ENCODE measurements at regions not wholly inside any gene's neighbourhood (a gene's known extent, or its start where the extent isn't known, plus 50 kb on each side); places are given as distances from the start of the nearest gene placed in this dataset.

- Histone ChIP-seq H3K4me3 (ENCODE audit: low read length) (no peak overlapping the region), H3K27ac (ENCODE audit: low read depth, low read length) (no peak overlapping the region)
Observed at GRCh38 chr18:28334516-28334915, 157.6 kb upstream of the CDH2 start.

GRCh38 chr18:28332071-28332470 lies 155.1 kb upstream of the CDH2 start:
- no peak overlapping the region for H3K27ac ChIP-seq (ENCODE audit: low read depth, low read length)
- no peaks in the 10 kb centered on the region for H3K27me3 ChIP-seq (ENCODE audit: control insufficient read depth, insufficient read depth, low read length)
- no peaks in the 10 kb centered on the region for H3K4me1 ChIP-seq (ENCODE audit: control insufficient read depth, insufficient read depth, low read length)
- H3K36me3 ChIP-seq (ENCODE audit: control insufficient read depth, insufficient read depth, low read length), result no peaks in the 10 kb centered on the region
- no peak overlapping the region for H3K4me3 ChIP-seq (ENCODE audit: low read length)
- H3K9ac ChIP-seq (ENCODE audit: low read length), result no peak overlapping the region

More at GRCh38 chr18:28334516-28334915, 157.6 kb upstream of the CDH2 start:
- Histone ChIP-seq H3K27me3 (ENCODE audit: control insufficient read depth, insufficient read depth, low read length) (no peaks in the 10 kb centered on the region), H3K36me3 (ENCODE audit: control insufficient read depth, insufficient read depth, low read length) (no peaks in the 10 kb centered on the region), H3K9ac (ENCODE audit: low read length) (no peak overlapping the region), H3K4me1 (ENCODE audit: control insufficient read depth, insufficient read depth, low read length) (no peaks in the 10 kb centered on the region)

DNA sequence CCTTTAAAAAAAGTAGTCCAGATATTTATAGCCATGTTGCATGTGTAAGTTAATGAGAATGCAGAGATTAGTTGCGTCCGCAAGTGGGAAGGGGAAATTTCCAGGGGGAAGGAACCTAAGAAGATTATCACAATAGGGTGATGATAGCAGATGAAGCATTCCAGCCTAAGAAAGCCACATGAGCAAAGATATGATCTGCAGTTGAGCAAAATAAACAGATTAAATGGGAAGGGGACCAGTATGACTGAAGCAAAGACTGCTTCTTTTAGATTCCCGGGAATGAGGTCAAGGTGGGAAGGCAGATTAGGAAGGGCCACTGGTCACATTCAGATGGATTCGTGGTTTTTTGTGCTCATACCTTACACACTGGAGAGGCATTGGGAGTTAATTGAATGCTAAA lies 154.6 kb upstream of the CDH2 start:
- no peaks in the 10 kb centered on the region for H3K36me3 ChIP-seq (ENCODE audit: control insufficient read depth, insufficient read depth, low read length)
- no peak overlapping the region for H3K9ac ChIP-seq (ENCODE audit: low read length)
- no peaks in the 10 kb centered on the region for H3K27me3 ChIP-seq (ENCODE audit: control insufficient read depth, insufficient read depth, low read length)
- H3K4me3 ChIP-seq (ENCODE audit: low read length), result no peak overlapping the region
- no peaks in the 10 kb centered on the region for H3K4me1 ChIP-seq (ENCODE audit: control insufficient read depth, insufficient read depth, low read length)
- no peak overlapping the region for H3K27ac ChIP-seq (ENCODE audit: low read depth, low read length)

GRCh38 chr18:28313602-28314001 lies 136.7 kb upstream of the CDH2 start:
- no peak overlapping the region for H3K4me3 ChIP-seq (ENCODE audit: low read length)
- no peaks in the 10 kb centered on the region for H3K4me1 ChIP-seq (ENCODE audit: control insufficient read depth, insufficient read depth, low read length)
- H3K27ac ChIP-seq (ENCODE audit: low read depth, low read length), result no peak overlapping the region
- H3K9ac ChIP-seq (ENCODE audit: low read length), result no peak overlapping the region
- H3K27me3 ChIP-seq (ENCODE audit: control insufficient read depth, insufficient read depth, low read length), result no peaks in the 10 kb centered on the region
- H3K36me3 ChIP-seq (ENCODE audit: control insufficient read depth, insufficient read depth, low read length), result no peaks in the 10 kb centered on the region

- Histone ChIP-seq H3K9ac (ENCODE audit: low read length) (no peak overlapping the region), H3K27me3 (ENCODE audit: control insufficient read depth, insufficient read depth, low read length) (no peaks in the 10 kb centered on the region)
Observed at GRCh38 chr18:28288784-28289183, 111.9 kb upstream of the CDH2 start.

DNA sequence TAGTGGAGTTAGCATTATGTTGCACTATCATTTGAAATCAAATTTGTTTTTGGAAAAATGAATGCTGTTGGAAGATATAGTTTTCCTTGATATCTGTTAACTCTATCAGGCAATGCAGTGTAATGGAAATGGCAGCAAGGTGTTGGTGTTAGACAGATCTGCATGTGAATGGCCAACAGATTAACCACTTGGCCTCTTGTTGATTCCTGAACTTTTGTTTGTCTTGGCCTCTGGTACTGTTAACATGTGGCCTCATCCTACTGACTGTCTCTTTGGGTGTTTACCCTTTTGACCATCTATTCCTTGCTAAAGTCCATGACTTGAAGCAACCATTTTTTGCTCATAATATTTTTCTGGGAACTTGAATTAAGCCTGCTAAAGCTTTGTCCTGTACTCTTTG lies 110.2 kb upstream of the CDH2 start:
- Histone ChIP-seq H3K9ac (ENCODE audit: low read length) (no peak overlapping the region), H3K4me3 (ENCODE audit: low read length) (no peak overlapping the region), H3K27ac (ENCODE audit: low read depth, low read length) (no peak overlapping the region), H3K27me3 (ENCODE audit: control insufficient read depth, insufficient read depth, low read length) (no peaks in the 10 kb centered on the region), H3K36me3 (ENCODE audit: control insufficient read depth, insufficient read depth, low read length) (no peaks in the 10 kb centered on the region), H3K4me1 (ENCODE audit: control insufficient read depth, insufficient read depth, low read length) (no peaks in the 10 kb centered on the region)

More at GRCh38 chr18:28288784-28289183, 111.9 kb upstream of the CDH2 start:
- H3K36me3 ChIP-seq (ENCODE audit: control insufficient read depth, insufficient read depth, low read length), result no peaks in the 10 kb centered on the region
- no peak overlapping the region for H3K4me3 ChIP-seq (ENCODE audit: low read length)
- no peaks in the 10 kb centered on the region for H3K4me1 ChIP-seq (ENCODE audit: control insufficient read depth, insufficient read depth, low read length)
- no peak overlapping the region for H3K27ac ChIP-seq (ENCODE audit: low read depth, low read length)

DNA sequence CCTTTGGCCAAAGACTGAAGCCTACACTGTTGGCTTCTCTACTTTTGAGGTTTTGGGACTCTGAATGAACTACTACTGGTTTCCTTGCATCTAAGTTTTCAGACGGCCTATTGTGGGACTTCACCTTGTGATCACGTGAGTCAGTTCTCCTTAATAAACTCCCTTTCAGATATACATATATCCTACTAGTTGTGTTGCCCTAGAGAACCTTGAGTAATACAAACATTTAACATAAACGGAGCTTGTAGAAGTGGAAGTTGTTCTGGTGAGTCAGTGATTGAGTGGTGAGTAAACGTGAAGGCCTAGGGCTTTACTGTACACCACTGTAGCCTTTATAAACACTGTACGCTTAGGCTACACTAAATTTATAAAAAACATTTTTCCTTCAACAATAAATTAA lies 107.2 kb upstream of the CDH2 start:
- Histone ChIP-seq H3K4me1 (ENCODE audit: control insufficient read depth, insufficient read depth, low read length) (no peaks in the 10 kb centered on the region), H3K4me3 (ENCODE audit: low read length) (no peak overlapping the region), H3K27ac (ENCODE audit: low read depth, low read length) (no peak overlapping the region), H3K27me3 (ENCODE audit: control insufficient read depth, insufficient read depth, low read length) (no peaks in the 10 kb centered on the region), H3K36me3 (ENCODE audit: control insufficient read depth, insufficient read depth, low read length) (no peaks in the 10 kb centered on the region), H3K9ac (ENCODE audit: low read length) (no peak overlapping the region)

- no peaks in the 10 kb centered on the region for H3K36me3 ChIP-seq (ENCODE audit: control insufficient read depth, insufficient read depth, low read length)
- H3K4me1 ChIP-seq (ENCODE audit: control insufficient read depth, insufficient read depth, low read length), result no peaks in the 10 kb centered on the region
- no peak overlapping the region for H3K9ac ChIP-seq (ENCODE audit: low read length)
- H3K27ac ChIP-seq (ENCODE audit: low read depth, low read length), result no peak overlapping the region
- H3K27me3 ChIP-seq (ENCODE audit: control insufficient read depth, insufficient read depth, low read length), result no peaks in the 10 kb centered on the region
- H3K4me3 ChIP-seq (ENCODE audit: low read length), result no peak overlapping the region
Observed at GRCh38 chr18:28281400-28281799, 104.5 kb upstream of the CDH2 start.

DNA sequence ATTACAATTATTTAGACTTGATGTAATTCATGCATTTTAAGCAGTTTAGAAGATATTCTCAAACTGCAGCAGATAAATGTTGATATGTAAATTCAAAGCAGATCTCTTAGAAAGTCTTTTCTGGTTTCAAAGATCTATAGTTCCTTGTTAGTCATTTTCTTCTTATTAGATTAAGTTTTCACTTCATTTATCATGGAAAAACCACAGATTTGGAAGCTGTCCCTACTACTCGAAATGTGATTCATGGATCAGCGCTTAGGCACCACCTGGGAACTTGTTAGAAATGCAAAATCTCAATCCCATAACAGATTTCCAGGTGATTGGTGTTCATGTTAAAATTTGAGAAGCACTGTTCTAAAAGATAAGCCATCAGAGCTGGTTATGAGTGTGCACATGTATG lies 92.8 kb upstream of the CDH2 start:
- Histone ChIP-seq H3K4me1 (ENCODE audit: control insufficient read depth, insufficient read depth, low read length) (no peaks in the 10 kb centered on the region), H3K4me3 (ENCODE audit: low read length) (no peak overlapping the region), H3K9ac (ENCODE audit: low read length) (no peak overlapping the region), H3K36me3 (ENCODE audit: control insufficient read depth, insufficient read depth, low read length) (no peaks in the 10 kb centered on the region), H3K27me3 (ENCODE audit: control insufficient read depth, insufficient read depth, low read length) (no peaks in the 10 kb centered on the region), H3K27ac (ENCODE audit: low read depth, low read length) (no peak overlapping the region)

DNA sequence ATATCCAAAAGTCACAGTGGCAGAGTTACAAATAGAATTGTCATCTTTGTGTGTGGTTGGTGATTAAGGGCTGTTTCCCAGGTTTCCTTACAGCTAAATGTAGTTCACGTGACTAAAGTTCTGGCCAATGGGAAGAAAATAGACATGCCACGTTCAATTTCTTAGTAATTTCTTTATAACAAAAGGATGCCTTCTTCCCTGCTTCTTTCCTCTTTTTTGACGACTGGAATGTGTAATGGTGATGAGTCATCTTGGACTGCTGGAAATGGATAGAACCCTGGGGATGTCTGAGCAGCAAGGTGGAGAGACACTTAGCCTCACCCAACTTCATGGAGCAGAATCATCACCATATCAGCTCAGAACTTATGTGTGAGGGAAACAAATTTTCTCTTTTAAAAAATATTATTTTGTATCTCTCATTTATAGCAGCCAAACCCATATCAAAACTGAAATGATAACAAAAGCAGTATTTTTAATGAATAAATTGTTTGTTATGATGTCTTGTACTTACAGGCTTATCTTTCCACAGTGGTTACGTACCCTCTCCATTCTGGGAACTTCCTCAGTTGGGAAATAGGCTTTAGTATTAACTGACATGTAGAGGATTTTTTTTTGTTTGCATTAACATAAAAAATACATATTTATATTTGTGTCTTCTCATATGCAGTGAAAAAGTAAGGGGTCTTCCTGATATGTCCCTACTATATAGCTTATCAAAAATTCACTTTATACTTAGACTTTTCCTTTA lies 91.1 kb upstream of the CDH2 start:
- Histone ChIP-seq H3K4me1 (ENCODE audit: control insufficient read depth, insufficient read depth, low read length) (no peaks in the 10 kb centered on the region), H3K27me3 (ENCODE audit: control insufficient read depth, insufficient read depth, low read length) (no peaks in the 10 kb centered on the region), H3K9ac (ENCODE audit: low read length) (no peak overlapping the region), H3K27ac (ENCODE audit: low read depth, low read length) (no peak overlapping the region), H3K36me3 (ENCODE audit: control insufficient read depth, insufficient read depth, low read length) (no peaks in the 10 kb centered on the region), H3K4me3 (ENCODE audit: low read length) (no peak overlapping the region)

DNA sequence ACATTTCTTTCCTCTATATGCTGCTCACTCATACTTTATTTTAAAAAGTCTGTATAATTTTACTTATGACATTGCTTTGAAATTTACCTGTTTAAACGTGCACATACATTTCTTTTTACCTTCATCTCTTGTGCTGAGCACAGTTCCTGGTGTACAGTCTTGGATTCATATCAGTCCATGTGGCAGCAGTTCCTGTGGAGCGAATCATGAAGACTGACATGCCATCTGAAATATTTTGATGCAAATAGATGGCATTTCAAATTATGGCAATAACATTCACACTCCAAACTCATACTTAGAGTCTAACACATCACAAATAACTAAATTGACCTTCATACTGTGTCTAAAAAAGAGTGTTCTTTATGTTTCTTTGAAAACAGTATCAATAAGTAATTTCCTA lies 90.3 kb upstream of the CDH2 start:
- Histone ChIP-seq H3K4me1 (ENCODE audit: control insufficient read depth, insufficient read depth, low read length) (no peaks in the 10 kb centered on the region), H3K27ac (ENCODE audit: low read depth, low read length) (no peak overlapping the region), H3K36me3 (ENCODE audit: control insufficient read depth, insufficient read depth, low read length) (no peaks in the 10 kb centered on the region), H3K9ac (ENCODE audit: low read length) (no peak overlapping the region), H3K27me3 (ENCODE audit: control insufficient read depth, insufficient read depth, low read length) (no peaks in the 10 kb centered on the region), H3K4me3 (ENCODE audit: low read length) (no peak overlapping the region)

DNA sequence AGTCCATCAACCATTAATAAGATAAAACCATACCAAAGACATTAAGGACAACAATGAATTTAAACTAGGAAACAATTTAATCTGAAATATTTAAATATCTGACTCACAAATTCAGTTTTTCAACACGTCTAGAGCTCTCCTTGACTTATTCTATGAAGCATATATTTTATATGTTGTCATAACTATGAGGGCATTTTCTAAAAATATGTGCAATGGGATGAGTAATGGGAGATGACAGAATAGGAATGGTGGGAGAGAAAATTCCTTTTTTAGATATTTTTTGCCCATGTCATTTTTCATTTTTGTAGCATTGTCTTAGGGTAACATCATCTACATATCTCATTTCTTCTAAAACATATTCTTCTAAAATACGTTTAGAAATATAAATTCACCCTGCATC lies 79.2 kb upstream of the CDH2 start:
- H3K27ac ChIP-seq (ENCODE audit: low read depth, low read length), result no peak overlapping the region
- H3K4me1 ChIP-seq (ENCODE audit: control insufficient read depth, insufficient read depth, low read length), result no peaks in the 10 kb centered on the region
- H3K9ac ChIP-seq (ENCODE audit: low read length), result no peak overlapping the region
- no peaks in the 10 kb centered on the region for H3K27me3 ChIP-seq (ENCODE audit: control insufficient read depth, insufficient read depth, low read length)
- H3K4me3 ChIP-seq (ENCODE audit: low read length), result no peak overlapping the region
- H3K36me3 ChIP-seq (ENCODE audit: control insufficient read depth, insufficient read depth, low read length), result no peaks in the 10 kb centered on the region

DNA sequence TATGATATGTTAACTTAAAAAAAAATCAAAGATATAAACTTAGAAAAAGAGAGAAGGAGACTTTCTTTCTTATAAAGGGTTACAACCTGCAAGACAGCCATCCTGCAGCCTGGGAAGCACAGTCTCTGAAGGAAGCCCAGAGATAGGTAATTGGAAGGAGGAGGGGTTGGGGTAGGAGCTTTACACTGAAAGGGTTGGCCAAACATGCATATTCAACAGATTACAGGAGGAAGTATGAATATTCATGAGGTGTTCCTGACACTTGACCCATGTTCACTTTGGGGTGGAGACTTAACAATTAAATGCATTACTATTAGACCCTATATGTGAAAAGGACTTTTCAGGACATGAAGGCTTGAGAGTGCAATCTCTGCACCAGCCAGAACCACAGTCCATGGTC lies 71.7 kb upstream of the CDH2 start:
- no peak overlapping the region for H3K27ac ChIP-seq (ENCODE audit: low read depth, low read length)
- H3K4me1 ChIP-seq (ENCODE audit: control insufficient read depth, insufficient read depth, low read length), result no peaks in the 10 kb centered on the region
- no peak overlapping the region for H3K9ac ChIP-seq (ENCODE audit: low read length)
- H3K27me3 ChIP-seq (ENCODE audit: control insufficient read depth, insufficient read depth, low read length), result no peaks in the 10 kb centered on the region
- no peaks in the 10 kb centered on the region for H3K36me3 ChIP-seq (ENCODE audit: control insufficient read depth, insufficient read depth, low read length)
- no peak overlapping the region for H3K4me3 ChIP-seq (ENCODE audit: low read length)
